RWPE2 (cell line): ENCODE measurements at regions not wholly inside any gene's neighbourhood (a gene's known extent, or its start where the extent isn't known, plus 50 kb on each side); places are given as distances from the start of the nearest gene placed in this dataset.

Experiments used
- ATAC-seq: fragments of 200-7000 bp; cut with Tn5 transposase; 3 replicates; pipeline ENCODE4 v1.9.1; 2021; ENCODE audit warnings: low read depth
- DNase-seq: peaks from one replicate; pipeline ENCODE4 v3.0.0-alpha.2; 2020; ENCODE audit warnings: low spot score
- H3K27ac ChIP-seq: fragments of 450-650 bp; 2 replicates; pipeline ENCODE4 v1.5.1; 2017; ENCODE audit warnings: mild to moderate bottlenecking; ENCODE audit not compliant: poor library complexity, severe bottlenecking
- H3K27me3 ChIP-seq: fragments of 250-450 bp; sonication (Bioruptor Pico); 2 replicates; pipeline ENCODE4 v1.5.1; 2021; ENCODE audit warnings: mild to moderate bottlenecking, moderate library complexity; ENCODE audit not compliant: insufficient read depth, poor library complexity, severe bottlenecking
- H3K36me3 ChIP-seq: fragments of 250-450 bp; sonication (Bioruptor Pico); 2 replicates; pipeline ENCODE4 v1.5.1; 2020; ENCODE audit warnings: low read depth, mild to moderate bottlenecking, moderate library complexity
- H3K4me1 ChIP-seq: fragments of 250-450 bp; sonication (Bioruptor Pico); 2 replicates; pipeline ENCODE4 v1.5.1; 2021; ENCODE audit warnings: mild to moderate bottlenecking, moderate library complexity; ENCODE audit not compliant: insufficient read depth, poor library complexity, severe bottlenecking
- H3K4me3 ChIP-seq: fragments of 250-450 bp; sonication (Bioruptor Pico); 2 replicates; pipeline ENCODE4 v1.5.1; 2021; ENCODE audit warnings: mild to moderate bottlenecking, moderate library complexity; ENCODE audit not compliant: severe bottlenecking
- H3K9me3 ChIP-seq: fragments of 250-450 bp; sonication (Bioruptor Pico); 2 replicates; pipeline ENCODE4 v1.5.1; 2021; ENCODE audit warnings: mild to moderate bottlenecking, moderate library complexity; ENCODE audit not compliant: severe bottlenecking
- CTCF ChIP-seq: fragments of 450-650 bp; IDR thresholded peaks from one replicate; pipeline ENCODE4 v1.5.1; 2017; ENCODE audit warnings: mild to moderate bottlenecking, moderate library complexity; ENCODE audit not compliant: poor library complexity, severe bottlenecking

- Histone ChIP-seq H3K36me3 (no peaks in the 10 kb centered on the region), H3K4me1 (no peaks in the 10 kb centered on the region), H3K9me3 (no peaks in the 10 kb centered on the region), H3K27me3 (peaks cover 3% of the 10 kb centered on the region), H3K27ac (no peak overlapping the region), H3K4me3 (no peak overlapping the region)
- TF ChIP-seq CTCF, result no peak
- ATAC-seq (no peak), DNase-seq (no peak)
These were observed 142.3 kb downstream of the BARHL2 start for GRCh38 chr1:90574692-90575370.

GRCh38 chr1:90573736-90574135 is 143.4 kb downstream of the BARHL2 start:
- TF ChIP-seq CTCF, result no peak
- no peak for DNase-seq
- Histone ChIP-seq H3K4me3 (no peak overlapping the region), H3K36me3 (no peaks in the 10 kb centered on the region), H3K27ac (no peak overlapping the region), H3K4me1 (no peaks in the 10 kb centered on the region), H3K9me3 (no peaks in the 10 kb centered on the region), H3K27me3 (peaks cover 3% of the 10 kb centered on the region)
- ATAC-seq, result no peak

- DNase-seq, result no peak
- ATAC-seq, result no peak
- Histone ChIP-seq H3K27me3 (peaks cover 3% of the 10 kb centered on the region), H3K4me1 (no peaks in the 10 kb centered on the region), H3K9me3 (no peaks in the 10 kb centered on the region), H3K4me3 (no peak overlapping the region), H3K36me3 (no peaks in the 10 kb centered on the region), H3K27ac (no peak overlapping the region)
- TF ChIP-seq CTCF, result no peak
These were observed 144.7 kb downstream of the BARHL2 start for GRCh38 chr1:90572446-90572845.

- H3K27ac ChIP-seq, result no peak overlapping the region
These were observed 148.7 kb downstream of the BARHL2 start for GRCh38 chr1:90568436-90568835.

More at GRCh38 chr1:90568436-90568835, 148.7 kb downstream of the BARHL2 start:
- Histone ChIP-seq H3K4me3 (no peak overlapping the region), H3K27me3 (peaks cover 13% of the 10 kb centered on the region), H3K36me3 (no peaks in the 10 kb centered on the region), H3K9me3 (no peaks in the 10 kb centered on the region), H3K4me1 (no peaks in the 10 kb centered on the region)
- TF ChIP-seq CTCF, result no peak
- DNase-seq (no peak), ATAC-seq (no peak)
